K562 (cell line): ENCODE measurements at regions not wholly inside any gene's neighbourhood (a gene's known extent, or its start where the extent isn't known, plus 50 kb on each side); places are given as distances from the start of the nearest gene placed in this dataset.

Source experiments
- ATAC-seq: fragments of 200-7000 bp; cut with Tn5 transposase; 3 replicates; pipeline ENCODE4 v1.9.1; 2020; ENCODE audit warnings: moderate library complexity
- BruUV-seq: library from RNA; stranded (reverse); fragments of 400-500 nt; replicated peaks from 2 replicates; lab custom pipeline; 2021; lab: Mats Ljungman, UMichigan
- CTCF ChIA-PET: fragments of 300-600 bp; formaldehyde crosslinking; extraction: SDS; loops from one replicate; lab custom pipeline; 2021; ENCODE audit warnings: low intra/inter-chr PET ratio; lab: Yijun Ruan, JAX
- POLR2A ChIA-PET: fragments of 300-600, 350-650 bp; sonication (Branson Sonifier 250); formaldehyde crosslinking; extraction: SDS; loops from one replicate; lab custom pipeline; 2021; ENCODE audit warnings: antibody characterized with exemption, inconsistent platforms; lab: Yijun Ruan, JAX
- DNase-seq, 4 experiments: peaks; one replicate each; pipeline versions ENCODE4 v3.0.0 to v3.0.0-alpha.2; 2011 to 2018; ENCODE audit warnings: low spot score in 3 of 4, mixed read lengths in 3 of 4; ENCODE audit errors: extremely low read depth in 1 of 4
- FAIRE-seq: peaks from 2 replicates; lab custom pipeline; 2011; peaks lifted over from hg19 to GRCh38; lab: Jason Lieb, UNC
- H2AFZ ChIP-seq: 2 replicates; pipeline ENCODE4 v1.6.0; 2011; ENCODE audit warnings: low read depth, low read length, control low read depth, inconsistent platforms
- H3K27ac ChIP-seq: fragments of 200-600 bp; 3 replicates; pipeline ENCODE4 v1.8.0; 2011; ENCODE audit warnings: low read depth, mild to moderate bottlenecking, control low read depth, inconsistent platforms, low read length, moderate library complexity, mixed read lengths; ENCODE audit errors: extremely low read depth
- H3K27me3 ChIP-seq, 2 experiments: fragments of 300-600 bp in 1 of 2; 2 replicates in 1 of 2; 3 replicates in 1 of 2; pipeline versions ENCODE4 v1.6.0 to v1.8.0; 2011; ENCODE audit warnings: inconsistent platforms in 2 of 2, low read length in 2 of 2, mild to moderate bottlenecking in 1 of 2, mixed read lengths in 1 of 2, moderate library complexity in 1 of 2; ENCODE audit not compliant: control insufficient read depth in 2 of 2, insufficient read depth in 2 of 2
- H3K36me3 ChIP-seq: fragments of 300-600 bp; 3 replicates; pipeline ENCODE4 v1.8.0; 2011; ENCODE audit warnings: mild to moderate bottlenecking, low read length, inconsistent platforms; ENCODE audit not compliant: control insufficient read depth, insufficient read depth
- H3K4me1 ChIP-seq, 2 experiments: fragments of 200-600 bp in 1 of 2; replicated peaks in 1 of 2; 2 replicates in 1 of 2; 3 replicates in 1 of 2; pipeline versions ENCODE4 v1.5.1 to v1.8.0; 2011; ENCODE audit warnings: inconsistent platforms in 2 of 2, low read length in 2 of 2, mild to moderate bottlenecking in 1 of 2, mixed read lengths in 1 of 2, moderate library complexity in 1 of 2; ENCODE audit not compliant: control insufficient read depth in 2 of 2, insufficient read depth in 2 of 2
- H3K4me2 ChIP-seq: 2 replicates; pipeline ENCODE4 v1.6.1; 2011; ENCODE audit warnings: low read length, control low read depth, inconsistent platforms, mixed read lengths; ENCODE audit not compliant: insufficient read depth
- H3K4me3 ChIP-seq: fragments of 200-600 bp; sonication (generic), shearing (Covaris generic); 2 replicates; pipeline ENCODE4 v1.5.1; 2016; ENCODE audit warnings: control low read depth, inconsistent platforms
- H3K79me2 ChIP-seq: fragments of 200-600 bp; 3 replicates; pipeline ENCODE4 v1.8.0; 2011; ENCODE audit warnings: low read length, inconsistent platforms; ENCODE audit not compliant: control insufficient read depth, insufficient read depth
- H3K9ac ChIP-seq, 2 experiments: 2 replicates each; pipeline versions ENCODE4 v1.6.0 to v1.6.1; 2011; ENCODE audit warnings: low read depth in 2 of 2, low read length in 2 of 2, control low read depth in 1 of 2, inconsistent platforms in 1 of 2, mild to moderate bottlenecking in 1 of 2, mixed read lengths in 1 of 2; ENCODE audit not compliant: insufficient read depth in 1 of 2
- H3K9me1 ChIP-seq: one replicate; pipeline ENCODE4 v1.6.0; 2011; ENCODE audit warnings: inconsistent platforms, mild to moderate bottlenecking, low read length, moderate library complexity; ENCODE audit not compliant: control insufficient read depth, insufficient read depth
- H3K9me3 ChIP-seq: replicated peaks from 2 replicates; pipeline ENCODE4 v1.5.1; 2011; ENCODE audit warnings: low read depth, low read length, inconsistent platforms; ENCODE audit not compliant: control insufficient read depth, insufficient read depth
- H4K20me1 ChIP-seq: replicated peaks from 2 replicates; pipeline ENCODE4 v1.6.1; 2011; ENCODE audit warnings: low read length, inconsistent platforms, mixed read lengths; ENCODE audit not compliant: control insufficient read depth, insufficient read depth
- HSF4 ChIP-seq: fragments of 250-450 bp; sonication (Bioruptor Pico); IDR thresholded peaks from 2 replicates; pipeline ENCODE4 v2.1.2; 2022; ENCODE audit warnings: mild to moderate bottlenecking, moderate library complexity, borderline replicate concordance
- KDM2B ChIP-seq: fragments of 250-450 bp; sonication (Bioruptor Pico); IDR thresholded peaks from 2 replicates; pipeline ENCODE4 v1.8.0; 2021; ENCODE audit warnings: mild to moderate bottlenecking, moderate library complexity
- RBM25 ChIP-seq: fragments of 200-400 bp; formaldehyde crosslinking; IDR thresholded peaks from 2 replicates; pipeline ENCODE4 v1.6.1; 2018; ENCODE audit warnings: low read length, low read depth, moderate library complexity; ENCODE audit not compliant: severe bottlenecking
- ZBTB8A ChIP-seq: fragments of 450-650 bp; IDR thresholded peaks from 2 replicates; pipeline ENCODE4 v1.6.1; 2018; ENCODE audit warnings: mild to moderate bottlenecking, moderate library complexity; ENCODE audit not compliant: partially characterized antibody
- ZFP36 ChIP-seq: fragments of 150-350 bp; IDR thresholded peaks from 2 replicates; pipeline ENCODE4 v1.6.1; 2018; ENCODE audit warnings: low read length, low read depth; ENCODE audit not compliant: partially characterized antibody
- ZNF239 ChIP-seq: fragments of 250-450 bp; sonication (Bioruptor Pico); IDR thresholded peaks from 2 replicates; pipeline ENCODE4 v1.4.0; 2020; ENCODE audit warnings: mild to moderate bottlenecking
- ZNF316 ChIP-seq: fragments of 450-650 bp; IDR thresholded peaks from 2 replicates; pipeline ENCODE4 v1.6.1; 2016
- ZNF589 ChIP-seq: fragments of 200-800 bp; sonication (Bioruptor generic); IDR thresholded peaks from 2 replicates; pipeline ENCODE4 v1.6.1; 2016; ENCODE audit warnings: low read depth, missing genetic modification characterization, missing compliant biosample characterization
- WGBS: fragments of 100-300 bp; shearing (Covaris generic); methylation state at CpG from one replicate; pipeline ENCODE4 v1.1.6; 2016; ENCODE audit warnings: low coverage, mixed read lengths; ENCODE audit not compliant: insufficient coverage; ENCODE audit errors: missing lambda C conversion rate; 5-methylcytosine and 5-hydroxymethylcytosine counted together
- in situ Hi-C: fragments of 300-500 bp; cut with MboI; formaldehyde crosslinking; loops from 4 replicates; pipeline ENCODE4 v1.15.0; 2018; ENCODE audit warnings: inconsistent platforms, mixed read lengths
- intact Hi-C: fragments of 100-400 bp; cut with micrococcal nuclease; formaldehyde crosslinking; loops from 2 replicates; pipeline ENCODE4 v1.14.2; 2022
- TF ChIP-seq, protein P1 (sequence below): fragments of 250-450 bp; sonication (Bioruptor Pico); IDR thresholded peaks from 2 replicates; pipeline ENCODE4 v1.4.0; 2020
- TF ChIP-seq, protein P2 (sequence below): fragments of 450-650 bp; IDR thresholded peaks from 2 replicates; pipeline ENCODE4 v1.6.1; 2016; ENCODE audit warnings: low read depth

DNA sequence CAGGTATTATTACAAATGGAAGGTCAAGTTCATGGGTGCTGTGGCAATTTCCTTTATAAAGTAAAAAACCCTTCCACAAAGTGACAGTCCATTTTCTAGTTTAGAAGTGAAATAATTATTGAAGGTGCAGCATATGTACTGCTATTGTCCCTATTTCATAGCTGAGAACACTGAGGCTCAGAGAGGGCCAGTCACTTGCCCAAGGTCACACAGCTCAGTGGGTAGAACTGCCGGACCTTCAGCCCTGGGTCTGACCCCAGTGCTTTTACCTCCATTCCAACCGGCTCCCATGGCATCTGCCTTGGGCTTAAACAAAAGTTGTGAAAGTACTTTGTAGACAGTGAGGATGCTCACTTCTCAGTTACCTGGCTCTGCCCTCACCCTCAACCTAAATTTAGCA lies 150.6 kb upstream of the SMIM23 start:
- DNase-seq: no peak
- WGBS: 0% methylated on average over 2 of the region's 2 CpGs
- H3K36me3 ChIP-seq: no peaks in the 10 kb centered on the region
- H3K79me2 ChIP-seq: no peaks in the 10 kb centered on the region
- in situ Hi-C loops (no loop called here), intact Hi-C loops (loop anchor here (10.0 kb wide), 1 partner anchor 410 kb away; no protein-coding TSS in a partner anchor)
- no peak overlapping the region for H2AFZ ChIP-seq
- no peaks in the 10 kb centered on the region for H3K9me3 ChIP-seq
- no peaks in the 10 kb centered on the region for H4K20me1 ChIP-seq
- no peak overlapping the region for H3K4me3 ChIP-seq
- ChIA-PET POLR2A (interaction anchor here (0.7 kb wide), 1 partner anchor 109 kb away, joined by 4 read pairs; no protein-coding TSS in a partner anchor), CTCF (no interaction called here)
- no peak for FAIRE-seq
- no peaks in the 10 kb centered on the region for H3K9me1 ChIP-seq
- ATAC-seq: no peak
- H3K4me1 ChIP-seq: peaks cover 0 to 2% of the 10 kb centered on the region in 2 experiments; a peak in 2 of 5 replicates
- H3K9ac ChIP-seq: no peak overlapping the region
- BruUV-seq: no TSS peak
- peaks cover 6 to 26% of the 10 kb centered on the region in 2 experiments for H3K27me3 ChIP-seq
- no peak overlapping the region for H3K4me2 ChIP-seq
- no peak overlapping the region for H3K27ac ChIP-seq
- TF ChIP-seq ZNF239 (CRISPR knock-in tag) (no peak), ZFP36 (peak; percentile 53), ZNF316 (no peak), HSF4 (CRISPR knock-in tag) (no peak), ZBTB8A (no peak), ZNF589 (CRISPR knock-in tag) (no peak), KDM2B (CRISPR knock-in tag) (no peak), RBM25 (peak; percentile 49)
- TF ChIP-seq, protein P1, sequence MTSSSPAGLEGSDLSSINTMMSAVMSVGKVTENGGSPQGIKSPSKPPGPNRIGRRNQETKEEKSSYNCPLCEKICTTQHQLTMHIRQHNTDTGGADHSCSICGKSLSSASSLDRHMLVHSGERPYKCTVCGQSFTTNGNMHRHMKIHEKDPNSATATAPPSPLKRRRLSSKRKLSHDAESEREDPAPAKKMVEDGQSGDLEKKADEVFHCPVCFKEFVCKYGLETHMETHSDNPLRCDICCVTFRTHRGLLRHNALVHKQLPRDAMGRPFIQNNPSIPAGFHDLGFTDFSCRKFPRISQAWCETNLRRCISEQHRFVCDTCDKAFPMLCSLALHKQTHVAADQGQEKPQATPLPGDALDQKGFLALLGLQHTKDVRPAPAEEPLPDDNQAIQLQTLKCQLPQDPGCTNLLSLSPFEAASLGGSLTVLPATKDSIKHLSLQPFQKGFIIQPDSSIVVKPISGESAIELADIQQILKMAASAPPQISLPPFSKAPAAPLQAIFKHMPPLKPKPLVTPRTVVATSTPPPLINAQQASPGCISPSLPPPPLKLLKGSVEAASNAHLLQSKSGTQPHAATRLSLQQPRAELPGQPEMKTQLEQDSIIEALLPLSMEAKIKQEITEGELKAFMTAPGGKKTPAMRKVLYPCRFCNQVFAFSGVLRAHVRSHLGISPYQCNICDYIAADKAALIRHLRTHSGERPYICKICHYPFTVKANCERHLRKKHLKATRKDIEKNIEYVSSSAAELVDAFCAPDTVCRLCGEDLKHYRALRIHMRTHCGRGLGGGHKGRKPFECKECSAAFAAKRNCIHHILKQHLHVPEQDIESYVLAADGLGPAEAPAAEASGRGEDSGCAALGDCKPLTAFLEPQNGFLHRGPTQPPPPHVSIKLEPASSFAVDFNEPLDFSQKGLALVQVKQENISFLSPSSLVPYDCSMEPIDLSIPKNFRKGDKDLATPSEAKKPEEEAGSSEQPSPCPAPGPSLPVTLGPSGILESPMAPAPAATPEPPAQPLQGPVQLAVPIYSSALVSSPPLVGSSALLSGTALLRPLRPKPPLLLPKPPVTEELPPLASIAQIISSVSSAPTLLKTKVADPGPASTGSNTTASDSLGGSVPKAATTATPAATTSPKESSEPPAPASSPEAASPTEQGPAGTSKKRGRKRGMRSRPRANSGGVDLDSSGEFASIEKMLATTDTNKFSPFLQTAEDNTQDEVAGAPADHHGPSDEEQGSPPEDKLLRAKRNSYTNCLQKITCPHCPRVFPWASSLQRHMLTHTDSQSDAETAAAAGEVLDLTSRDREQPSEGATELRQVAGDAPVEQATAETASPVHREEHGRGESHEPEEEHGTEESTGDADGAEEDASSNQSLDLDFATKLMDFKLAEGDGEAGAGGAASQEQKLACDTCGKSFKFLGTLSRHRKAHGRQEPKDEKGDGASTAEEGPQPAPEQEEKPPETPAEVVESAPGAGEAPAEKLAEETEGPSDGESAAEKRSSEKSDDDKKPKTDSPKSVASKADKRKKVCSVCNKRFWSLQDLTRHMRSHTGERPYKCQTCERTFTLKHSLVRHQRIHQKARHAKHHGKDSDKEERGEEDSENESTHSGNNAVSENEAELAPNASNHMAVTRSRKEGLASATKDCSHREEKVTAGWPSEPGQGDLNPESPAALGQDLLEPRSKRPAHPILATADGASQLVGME (CRISPR knock-in tag): no peak
- TF ChIP-seq, protein P2, sequence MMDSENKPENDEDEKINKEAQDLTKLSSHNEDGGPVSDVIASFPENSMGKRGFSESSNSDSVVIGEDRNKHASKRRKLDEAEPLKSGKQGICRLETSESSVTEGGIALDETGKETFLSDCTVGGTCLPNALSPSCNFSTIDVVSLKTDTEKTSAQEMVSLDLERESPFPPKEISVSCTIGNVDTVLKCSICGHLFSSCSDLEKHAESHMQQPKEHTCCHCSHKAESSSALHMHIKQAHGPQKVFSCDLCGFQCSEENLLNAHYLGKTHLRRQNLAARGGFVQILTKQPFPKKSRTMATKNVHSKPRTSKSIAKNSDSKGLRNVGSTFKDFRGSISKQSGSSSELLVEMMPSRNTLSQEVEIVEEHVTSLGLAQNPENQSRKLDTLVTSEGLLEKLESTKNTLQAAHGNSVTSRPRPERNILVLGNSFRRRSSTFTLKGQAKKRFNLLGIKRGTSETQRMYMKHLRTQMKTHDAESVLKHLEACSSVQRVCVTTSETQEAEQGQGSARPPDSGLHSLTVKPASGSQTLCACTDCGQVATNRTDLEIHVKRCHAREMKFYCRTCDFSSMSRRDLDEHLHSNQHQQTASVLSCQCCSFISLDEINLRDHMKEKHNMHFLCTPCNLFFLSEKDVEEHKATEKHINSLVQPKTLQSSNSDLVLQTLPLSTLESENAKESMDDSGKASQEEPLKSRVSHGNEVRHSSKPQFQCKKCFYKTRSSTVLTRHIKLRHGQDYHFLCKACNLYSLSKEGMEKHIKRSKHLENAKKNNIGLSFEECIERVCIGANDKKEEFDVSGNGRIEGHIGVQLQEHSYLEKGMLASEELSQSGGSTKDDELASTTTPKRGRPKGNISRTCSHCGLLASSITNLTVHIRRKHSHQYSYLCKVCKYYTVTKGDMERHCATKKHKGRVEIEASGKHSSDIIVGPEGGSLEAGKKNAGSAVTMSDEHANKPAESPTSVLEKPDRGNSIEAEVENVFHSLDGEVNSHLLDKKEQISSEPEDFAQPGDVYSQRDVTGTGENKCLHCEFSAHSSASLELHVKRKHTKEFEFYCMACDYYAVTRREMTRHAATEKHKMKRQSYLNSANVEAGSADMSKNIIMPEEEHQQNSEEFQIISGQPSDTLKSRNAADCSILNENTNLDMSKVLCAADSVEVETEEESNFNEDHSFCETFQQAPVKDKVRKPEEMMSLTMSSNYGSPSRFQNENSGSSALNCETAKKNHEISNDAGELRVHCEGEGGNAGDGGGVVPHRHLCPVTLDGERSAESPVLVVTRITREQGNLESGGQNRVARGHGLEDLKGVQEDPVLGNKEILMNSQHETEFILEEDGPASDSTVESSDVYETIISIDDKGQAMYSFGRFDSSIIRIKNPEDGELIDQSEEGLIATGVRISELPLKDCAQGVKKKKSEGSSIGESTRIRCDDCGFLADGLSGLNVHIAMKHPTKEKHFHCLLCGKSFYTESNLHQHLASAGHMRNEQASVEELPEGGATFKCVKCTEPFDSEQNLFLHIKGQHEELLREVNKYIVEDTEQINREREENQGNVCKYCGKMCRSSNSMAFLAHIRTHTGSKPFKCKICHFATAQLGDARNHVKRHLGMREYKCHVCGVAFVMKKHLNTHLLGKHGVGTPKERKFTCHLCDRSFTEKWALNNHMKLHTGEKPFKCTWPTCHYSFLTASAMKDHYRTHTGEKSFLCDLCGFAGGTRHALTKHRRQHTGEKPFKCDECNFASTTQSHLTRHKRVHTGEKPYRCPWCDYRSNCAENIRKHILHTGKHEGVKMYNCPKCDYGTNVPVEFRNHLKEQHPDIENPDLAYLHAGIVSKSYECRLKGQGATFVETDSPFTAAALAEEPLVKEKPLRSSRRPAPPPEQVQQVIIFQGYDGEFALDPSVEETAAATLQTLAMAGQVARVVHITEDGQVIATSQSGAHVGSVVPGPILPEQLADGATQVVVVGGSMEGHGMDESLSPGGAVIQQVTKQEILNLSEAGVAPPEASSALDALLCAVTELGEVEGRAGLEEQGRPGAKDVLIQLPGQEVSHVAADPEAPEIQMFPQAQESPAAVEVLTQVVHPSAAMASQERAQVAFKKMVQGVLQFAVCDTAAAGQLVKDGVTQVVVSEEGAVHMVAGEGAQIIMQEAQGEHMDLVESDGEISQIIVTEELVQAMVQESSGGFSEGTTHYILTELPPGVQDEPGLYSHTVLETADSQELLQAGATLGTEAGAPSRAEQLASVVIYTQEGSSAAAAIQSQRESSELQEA: no peak
